Activated T-cell treated with anti-CD3 and anti-CD28 coated beads, Interleukin-2, amount 50 U/mL, for 1 hour (primary cell): ENCODE measurements at regions not wholly inside any gene's neighbourhood (a gene's known extent, or its start where the extent isn't known, plus 50 kb on each side); places are given as distances from the start of the nearest gene placed in this dataset.

ENCODE experiments used
- DNase-seq: peaks from one replicate; pipeline ENCODE4 v3.0.0-alpha.2; 2020

GRCh38 chr12:14283489-14284144 is 81.9 kb upstream of the ATF7IP start:
- DNase-seq, result no peak

- DNase-seq, result no peak
Measured at GRCh38 chr12:14284184-14284722, 81.2 kb upstream of the ATF7IP start.

GRCh38 chr12:14289601-14290000 is 75.9 kb upstream of the ATF7IP start:
- DNase-seq, result no peak

GRCh38 chr12:14290951-14291350 is 74.5 kb upstream of the ATF7IP start:
- DNase-seq, result no peak

GRCh38 chr12:14303661-14304155 is 61.8 kb upstream of the ATF7IP start:
- no peak for DNase-seq

- DNase-seq, result no peak
Measured at GRCh38 chr12:14307004-14307403, 58.5 kb upstream of the ATF7IP start.

GRCh38 chr12:14308516-14308915 is 57.0 kb upstream of the ATF7IP start:
- no peak for DNase-seq

- no peak for DNase-seq
Measured at GRCh38 chr12:14310866-14311265, 54.6 kb upstream of the ATF7IP start.

GRCh38 chr12:14313379-14314138 is 51.9 kb upstream of the ATF7IP start:
- DNase-seq, result no peak

- DNase-seq, result no peak
Measured at GRCh38 chr12:14314801-14315200, 50.7 kb upstream of the ATF7IP start.

GRCh38 chr12:14315501-14315900 is 50.0 kb upstream of the ATF7IP start:
- no peak for DNase-seq
